DOHH2 (cell line): ENCODE measurements at regions not wholly inside any gene's neighbourhood (a gene's known extent, or its start where the extent isn't known, plus 50 kb on each side); places are given as distances from the start of the nearest gene placed in this dataset.

Source experiments
- EZH2phosphoT487 ChIP-seq: fragments of 200-600 bp; sonication (generic); IDR thresholded peaks from 2 replicates; pipeline ENCODE4 v1.6.1; 2017; ENCODE audit warnings: borderline replicate concordance, mild to moderate bottlenecking, antibody characterized with exemption, low read length, moderate library complexity, mixed read lengths
- TF ChIP-seq, protein P1 (sequence below): fragments of 200-600 bp; sonication (generic); IDR thresholded peaks from one replicate; pipeline ENCODE4 v1.5.1; 2014; ENCODE audit warnings: antibody characterized with exemption, mild to moderate bottlenecking, low read depth, low read length; ENCODE audit not compliant: poor library complexity, severe bottlenecking

DNA sequence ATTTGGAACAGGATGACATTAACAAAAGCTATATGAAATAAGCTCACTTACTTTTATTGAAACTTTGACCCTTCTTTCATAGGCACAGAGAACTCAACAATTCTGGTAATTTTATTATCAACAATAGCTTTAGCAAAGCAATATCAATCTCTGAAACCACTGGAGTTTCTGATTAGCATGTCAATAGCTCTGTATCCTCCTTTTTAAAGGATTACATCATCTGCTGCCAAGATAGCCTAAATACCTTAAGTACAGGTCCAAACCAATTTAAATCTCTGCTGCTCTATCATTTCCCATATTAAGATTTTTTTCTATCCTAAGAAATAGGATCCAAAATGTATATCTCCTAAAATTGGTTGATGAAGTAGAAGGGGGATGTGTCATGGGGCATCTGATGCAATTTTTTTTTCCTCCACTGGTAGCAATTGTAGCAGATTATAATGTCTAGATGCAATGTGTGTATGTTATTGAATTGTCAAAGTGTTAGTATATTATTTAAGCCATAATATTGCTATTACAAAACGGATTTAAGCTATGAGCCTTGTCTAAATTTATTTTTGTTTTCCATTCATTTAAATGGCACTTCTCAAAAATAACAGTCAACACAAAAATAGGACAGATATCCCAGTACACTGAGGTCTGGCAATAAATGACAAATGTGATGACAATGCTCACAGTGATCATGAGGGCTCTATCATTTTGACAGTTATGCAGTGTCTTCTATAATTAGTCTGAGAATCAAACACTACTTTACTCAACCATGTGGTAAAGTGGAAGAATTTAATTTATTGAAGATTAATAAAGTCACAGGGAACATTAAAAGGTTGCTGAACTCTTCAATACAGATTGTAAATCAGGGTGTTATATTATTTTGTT lies 328.4 kb downstream of the CDH7 start:
- TF ChIP-seq, protein P1, sequence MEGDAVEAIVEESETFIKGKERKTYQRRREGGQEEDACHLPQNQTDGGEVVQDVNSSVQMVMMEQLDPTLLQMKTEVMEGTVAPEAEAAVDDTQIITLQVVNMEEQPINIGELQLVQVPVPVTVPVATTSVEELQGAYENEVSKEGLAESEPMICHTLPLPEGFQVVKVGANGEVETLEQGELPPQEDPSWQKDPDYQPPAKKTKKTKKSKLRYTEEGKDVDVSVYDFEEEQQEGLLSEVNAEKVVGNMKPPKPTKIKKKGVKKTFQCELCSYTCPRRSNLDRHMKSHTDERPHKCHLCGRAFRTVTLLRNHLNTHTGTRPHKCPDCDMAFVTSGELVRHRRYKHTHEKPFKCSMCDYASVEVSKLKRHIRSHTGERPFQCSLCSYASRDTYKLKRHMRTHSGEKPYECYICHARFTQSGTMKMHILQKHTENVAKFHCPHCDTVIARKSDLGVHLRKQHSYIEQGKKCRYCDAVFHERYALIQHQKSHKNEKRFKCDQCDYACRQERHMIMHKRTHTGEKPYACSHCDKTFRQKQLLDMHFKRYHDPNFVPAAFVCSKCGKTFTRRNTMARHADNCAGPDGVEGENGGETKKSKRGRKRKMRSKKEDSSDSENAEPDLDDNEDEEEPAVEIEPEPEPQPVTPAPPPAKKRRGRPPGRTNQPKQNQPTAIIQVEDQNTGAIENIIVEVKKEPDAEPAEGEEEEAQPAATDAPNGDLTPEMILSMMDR: no peak
- no peak for TF ChIP-seq EZH2phosphoT487
